PC-9 (cell line): ENCODE measurements at regions not wholly inside any gene's neighbourhood (a gene's known extent, or its start where the extent isn't known, plus 50 kb on each side); places are given as distances from the start of the nearest gene placed in this dataset.

ENCODE experiments used
- EZH2 ChIP-seq: fragments of 200-600 bp; sonication (generic); IDR thresholded peaks from 2 replicates; pipeline ENCODE4 v1.8.0; 2017; ENCODE audit warnings: antibody characterized with exemption, low read depth
- TF ChIP-seq, protein P1 (sequence below): fragments of 200-600 bp; sonication (generic); conservative IDR thresholded peaks from 2 replicates; pipeline ENCODE4 v1.6.1; 2017; ENCODE audit warnings: mixed run types, antibody characterized with exemption, mild to moderate bottlenecking, moderate library complexity

DNA sequence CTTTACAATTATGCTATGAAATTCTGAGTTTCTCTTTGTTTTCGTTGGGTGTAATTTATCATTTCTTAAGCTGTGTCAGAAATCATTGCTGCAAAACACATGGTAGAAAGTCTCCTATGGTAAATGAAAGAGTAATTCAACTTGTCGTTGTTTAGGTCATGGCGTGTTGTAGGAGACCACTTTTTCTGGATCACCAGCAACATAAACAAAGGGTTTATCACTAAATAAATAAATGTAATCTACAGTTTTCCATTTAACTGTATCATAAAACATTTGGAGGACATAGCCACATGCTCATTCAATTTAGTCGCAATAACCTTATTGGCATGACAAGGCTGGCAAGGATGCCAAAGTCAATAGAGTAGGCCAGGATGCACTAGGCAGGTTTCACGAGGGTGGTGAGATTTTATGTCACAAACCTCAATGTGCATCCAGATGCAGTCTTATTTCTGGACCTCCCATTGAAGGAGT, 154.4 kb upstream of the ERCC6L2 start:
- TF ChIP-seq, protein P1, sequence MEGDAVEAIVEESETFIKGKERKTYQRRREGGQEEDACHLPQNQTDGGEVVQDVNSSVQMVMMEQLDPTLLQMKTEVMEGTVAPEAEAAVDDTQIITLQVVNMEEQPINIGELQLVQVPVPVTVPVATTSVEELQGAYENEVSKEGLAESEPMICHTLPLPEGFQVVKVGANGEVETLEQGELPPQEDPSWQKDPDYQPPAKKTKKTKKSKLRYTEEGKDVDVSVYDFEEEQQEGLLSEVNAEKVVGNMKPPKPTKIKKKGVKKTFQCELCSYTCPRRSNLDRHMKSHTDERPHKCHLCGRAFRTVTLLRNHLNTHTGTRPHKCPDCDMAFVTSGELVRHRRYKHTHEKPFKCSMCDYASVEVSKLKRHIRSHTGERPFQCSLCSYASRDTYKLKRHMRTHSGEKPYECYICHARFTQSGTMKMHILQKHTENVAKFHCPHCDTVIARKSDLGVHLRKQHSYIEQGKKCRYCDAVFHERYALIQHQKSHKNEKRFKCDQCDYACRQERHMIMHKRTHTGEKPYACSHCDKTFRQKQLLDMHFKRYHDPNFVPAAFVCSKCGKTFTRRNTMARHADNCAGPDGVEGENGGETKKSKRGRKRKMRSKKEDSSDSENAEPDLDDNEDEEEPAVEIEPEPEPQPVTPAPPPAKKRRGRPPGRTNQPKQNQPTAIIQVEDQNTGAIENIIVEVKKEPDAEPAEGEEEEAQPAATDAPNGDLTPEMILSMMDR, result no peak
- no peak for TF ChIP-seq EZH2
